ENCODE measurements at regions not wholly inside any gene's neighbourhood (a gene's known extent, or its start where the extent isn't known, plus 50 kb on each side); places are given as distances from the start of the nearest gene placed in this dataset.

DNA sequence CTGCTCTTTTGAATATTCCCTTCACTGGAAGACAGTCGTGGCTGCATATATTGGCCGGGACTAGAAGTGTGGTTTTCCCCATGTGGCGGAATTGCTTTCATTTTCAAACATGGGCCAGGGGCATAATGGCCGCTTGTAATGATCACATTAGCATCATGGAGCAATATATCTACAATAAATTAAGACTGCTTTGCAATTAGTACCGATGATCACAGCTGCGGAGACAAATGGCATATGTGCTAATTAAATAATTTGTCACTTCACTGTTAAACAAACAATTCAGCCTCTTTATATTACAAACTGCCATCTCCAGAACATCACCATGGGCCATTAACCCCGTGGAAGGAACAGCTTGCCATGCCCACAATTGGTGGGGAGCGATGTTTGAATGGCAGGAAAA is 68.2 kb upstream of the OLIG2 start:
- H3K4me3 ChIP-seq (ENCODE audit: low read length), result no peak overlapping the region
- TF ChIP-seq, protein P1, sequence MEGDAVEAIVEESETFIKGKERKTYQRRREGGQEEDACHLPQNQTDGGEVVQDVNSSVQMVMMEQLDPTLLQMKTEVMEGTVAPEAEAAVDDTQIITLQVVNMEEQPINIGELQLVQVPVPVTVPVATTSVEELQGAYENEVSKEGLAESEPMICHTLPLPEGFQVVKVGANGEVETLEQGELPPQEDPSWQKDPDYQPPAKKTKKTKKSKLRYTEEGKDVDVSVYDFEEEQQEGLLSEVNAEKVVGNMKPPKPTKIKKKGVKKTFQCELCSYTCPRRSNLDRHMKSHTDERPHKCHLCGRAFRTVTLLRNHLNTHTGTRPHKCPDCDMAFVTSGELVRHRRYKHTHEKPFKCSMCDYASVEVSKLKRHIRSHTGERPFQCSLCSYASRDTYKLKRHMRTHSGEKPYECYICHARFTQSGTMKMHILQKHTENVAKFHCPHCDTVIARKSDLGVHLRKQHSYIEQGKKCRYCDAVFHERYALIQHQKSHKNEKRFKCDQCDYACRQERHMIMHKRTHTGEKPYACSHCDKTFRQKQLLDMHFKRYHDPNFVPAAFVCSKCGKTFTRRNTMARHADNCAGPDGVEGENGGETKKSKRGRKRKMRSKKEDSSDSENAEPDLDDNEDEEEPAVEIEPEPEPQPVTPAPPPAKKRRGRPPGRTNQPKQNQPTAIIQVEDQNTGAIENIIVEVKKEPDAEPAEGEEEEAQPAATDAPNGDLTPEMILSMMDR (IDR thresholded peaks at IDR 0.05), result no peak
- intact Hi-C loops (cut with DNase I, micrococcal nuclease), result no loop called here
- Mint-ChIP-seq H3K4me3 (no peak overlapping the region), H3K36me3 (ENCODE audit: low read depth) (no peaks in the 10 kb centered on the region), H3K27me3 (peaks cover 87% of the 10 kb centered on the region), H3K4me1 (ENCODE audit: low read depth) (no peaks in the 10 kb centered on the region), H3K27ac (no peak overlapping the region), H3K9me3 (no peaks in the 10 kb centered on the region)
- H3K27ac ChIP-seq (ENCODE audit: low read depth in 1 of 2, low read length in 2 of 2), result no peak overlapping the region
- ChIA-PET CTCF (no interaction called here), POLR2A (interaction anchor here (0.7 kb wide), 1 partner anchor 12 kb away, joined by 3 read pairs; no protein-coding TSS in a partner anchor)
- H3K9me3 ChIP-seq (ENCODE audit: control insufficient read depth in 1 of 2, insufficient read depth in 1 of 2, low read length in 2 of 2), result no peaks in the 10 kb centered on the region
- no peak for DNase-seq
- no peak for ATAC-seq (ENCODE audit: poor library complexity)
- no peaks in the 10 kb centered on the region for H3K36me3 ChIP-seq (ENCODE audit: insufficient read depth, low read length)
- H3K4me1 ChIP-seq (ENCODE audit: insufficient read depth, low read length), result no peaks in the 10 kb centered on the region
- peaks cover 23 to 27% of the 10 kb centered on the region in 2 experiments for H3K27me3 ChIP-seq (ENCODE audit: control insufficient read depth in 1 of 2, insufficient read depth in 2 of 2, low read length in 2 of 2)

DNA sequence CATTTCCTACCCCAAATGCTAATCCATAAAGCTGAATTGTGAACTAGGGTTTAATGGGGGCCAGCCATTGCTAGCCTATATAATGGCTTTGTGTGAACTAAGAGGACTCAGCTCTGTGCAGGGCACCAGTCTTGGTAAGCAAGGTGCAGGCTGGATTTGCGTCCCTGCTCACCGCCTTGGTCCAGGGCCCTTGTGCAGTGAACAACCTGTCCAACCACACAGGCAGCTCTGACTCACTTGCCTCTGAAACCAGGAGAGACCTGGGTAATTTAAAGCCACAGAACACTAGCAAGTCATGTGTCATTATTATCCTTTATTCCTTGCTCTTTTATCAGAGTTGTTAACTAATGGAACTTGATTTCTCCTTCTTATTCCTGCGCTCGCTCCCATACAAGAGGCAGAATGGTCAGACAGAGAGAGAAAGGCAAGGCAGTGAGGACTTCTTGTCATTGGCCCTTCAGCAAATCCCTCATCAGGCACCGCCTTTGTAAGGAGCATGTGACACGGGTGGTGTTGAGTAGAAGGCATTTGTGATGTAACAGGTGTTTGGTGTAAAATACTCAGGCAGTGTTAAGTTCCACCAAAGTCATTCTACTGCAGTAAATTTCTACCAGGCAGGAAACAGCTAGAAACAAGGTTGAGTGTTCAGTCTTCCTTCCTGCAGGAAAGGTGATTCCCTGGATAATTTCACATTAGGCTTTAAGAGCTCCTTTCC is 67.3 kb upstream of the OLIG2 start:
- Mint-ChIP-seq H3K27ac (no peak overlapping the region), H3K9me3 (no peaks in the 10 kb centered on the region), H3K4me3 (no peak overlapping the region), H3K4me1 (ENCODE audit: low read depth) (no peaks in the 10 kb centered on the region), H3K36me3 (ENCODE audit: low read depth) (no peaks in the 10 kb centered on the region), H3K27me3 (peaks cover 89% of the 10 kb centered on the region)
- no peaks in the 10 kb centered on the region for H3K36me3 ChIP-seq (ENCODE audit: insufficient read depth, low read length)
- ATAC-seq (ENCODE audit: poor library complexity) (no peak), DNase-seq (no peak)
- no peaks in the 10 kb centered on the region for H3K4me1 ChIP-seq (ENCODE audit: insufficient read depth, low read length)
- TF ChIP-seq, protein P1 (IDR thresholded peaks at IDR 0.05), result no peak
- intact Hi-C loops (cut with DNase I, micrococcal nuclease), result no loop called here
- H3K9me3 ChIP-seq (ENCODE audit: control insufficient read depth in 1 of 2, insufficient read depth in 1 of 2, low read length in 2 of 2), result no peaks in the 10 kb centered on the region
- POLR2A ChIA-PET, result no interaction called here
- peaks cover 23 to 27% of the 10 kb centered on the region in 2 experiments for H3K27me3 ChIP-seq (ENCODE audit: control insufficient read depth in 1 of 2, insufficient read depth in 2 of 2, low read length in 2 of 2)
- CTCF ChIA-PET, result no interaction called here
- no peak overlapping the region for H3K4me3 ChIP-seq (ENCODE audit: low read length)
- H3K27ac ChIP-seq (ENCODE audit: low read depth in 1 of 2, low read length in 2 of 2), result no peak overlapping the region

DNA sequence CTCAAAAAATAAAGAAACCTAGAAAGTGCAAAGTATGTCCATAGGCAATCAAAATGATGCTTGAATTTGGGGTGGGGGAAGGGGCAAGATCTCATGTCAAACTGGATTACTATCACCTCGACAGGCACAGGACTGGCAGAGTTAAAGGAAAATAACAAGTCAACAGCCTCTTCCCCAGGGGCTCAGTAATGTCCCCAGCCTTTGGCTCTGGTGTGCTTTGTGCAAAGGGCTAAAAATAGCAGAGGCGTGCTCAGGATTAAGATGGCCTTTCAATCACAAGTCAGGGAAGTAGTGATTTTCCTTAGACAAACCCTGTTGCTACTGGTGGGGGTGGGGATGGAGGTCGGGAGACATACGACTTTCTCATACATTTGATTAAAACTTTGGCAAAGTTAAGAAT is 63.5 kb upstream of the OLIG2 start:
- H3K4me1 ChIP-seq (ENCODE audit: insufficient read depth, low read length), result no peaks in the 10 kb centered on the region
- no peak overlapping the region for H3K27ac ChIP-seq (ENCODE audit: low read depth in 1 of 2, low read length in 2 of 2)
- H3K27ac Mint-ChIP-seq, result no peak overlapping the region
- no peaks in the 10 kb centered on the region for H3K36me3 Mint-ChIP-seq (ENCODE audit: low read depth)
- no peak overlapping the region for H3K4me3 Mint-ChIP-seq
- ChIA-PET CTCF (no interaction called here), POLR2A (no interaction called here)
- H3K27me3 Mint-ChIP-seq, result peaks cover 51% of the 10 kb centered on the region
- TF ChIP-seq, protein P1 (IDR thresholded peaks at IDR 0.05), result no peak
- peaks cover 8 to 13% of the 10 kb centered on the region in 2 experiments for H3K27me3 ChIP-seq (ENCODE audit: control insufficient read depth in 1 of 2, insufficient read depth in 2 of 2, low read length in 2 of 2)
- no peak for DNase-seq
- intact Hi-C loops (cut with DNase I, micrococcal nuclease), result no loop called here
- H3K9me3 ChIP-seq (ENCODE audit: control insufficient read depth in 1 of 2, insufficient read depth in 1 of 2, low read length in 2 of 2), result no peaks in the 10 kb centered on the region
- H3K4me3 ChIP-seq (ENCODE audit: low read length), result no peak overlapping the region
- H3K9me3 Mint-ChIP-seq, result no peaks in the 10 kb centered on the region
- no peak for ATAC-seq (ENCODE audit: poor library complexity)
- H3K36me3 ChIP-seq (ENCODE audit: insufficient read depth, low read length), result no peaks in the 10 kb centered on the region
- no peaks in the 10 kb centered on the region for H3K4me1 Mint-ChIP-seq (ENCODE audit: low read depth)

Measured in CD4-positive, alpha-beta T cell (primary cell).